Eye (tissue), 1 donor: ENCODE measurements at regions not wholly inside any gene's neighbourhood (a gene's known extent, or its start where the extent isn't known, plus 50 kb on each side); places are given as distances from the start of the nearest gene placed in this dataset.

Experiments used
- DNase-seq: peaks from one replicate; pipeline ENCODE4 v3.0.0-alpha.2; 2015

DNA sequence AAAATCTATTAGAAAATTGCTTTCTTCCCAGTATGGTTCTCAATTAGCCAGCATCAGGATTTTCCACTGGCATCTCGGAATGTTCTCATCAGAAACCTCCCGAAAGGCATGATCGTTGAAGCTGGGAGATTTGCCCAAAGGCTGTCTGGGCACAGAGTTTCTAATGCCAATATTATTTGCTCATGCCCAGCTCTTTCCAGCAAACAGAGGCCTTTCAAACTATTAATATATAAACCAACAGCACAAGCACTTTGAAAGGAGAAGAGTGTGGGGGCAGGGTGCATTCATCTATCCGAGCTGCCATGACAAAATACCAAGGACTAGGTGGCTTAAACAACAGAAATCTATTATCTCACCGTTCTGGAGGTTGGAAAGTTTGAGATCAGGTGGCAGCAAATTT, 88.3 kb upstream of the MSX1 start:
- no peak for DNase-seq

DNA sequence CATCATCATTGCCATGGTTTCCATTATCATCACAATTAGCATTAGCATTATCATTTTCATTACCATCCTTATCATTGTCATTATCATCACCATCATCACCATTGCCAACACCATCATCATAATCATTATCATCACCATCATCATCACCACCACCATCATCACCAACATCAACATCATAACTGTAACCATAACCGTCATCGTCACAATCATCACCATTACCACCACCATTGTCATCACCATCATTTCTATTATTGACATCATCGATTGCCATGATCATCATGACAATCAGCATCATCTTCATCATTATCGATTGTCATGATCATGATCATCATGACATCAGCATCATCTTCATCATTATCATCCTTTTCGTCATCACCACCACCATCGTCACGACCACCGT, 88.9 kb upstream of the MSX1 start:
- no peak for DNase-seq

- DNase-seq = no peak
Observed at GRCh38 chr4:4766564-4766963, 92.9 kb upstream of the MSX1 start.

GRCh38 chr4:4765811-4766210, 93.7 kb upstream of the MSX1 start:
- DNase-seq = no peak

DNA sequence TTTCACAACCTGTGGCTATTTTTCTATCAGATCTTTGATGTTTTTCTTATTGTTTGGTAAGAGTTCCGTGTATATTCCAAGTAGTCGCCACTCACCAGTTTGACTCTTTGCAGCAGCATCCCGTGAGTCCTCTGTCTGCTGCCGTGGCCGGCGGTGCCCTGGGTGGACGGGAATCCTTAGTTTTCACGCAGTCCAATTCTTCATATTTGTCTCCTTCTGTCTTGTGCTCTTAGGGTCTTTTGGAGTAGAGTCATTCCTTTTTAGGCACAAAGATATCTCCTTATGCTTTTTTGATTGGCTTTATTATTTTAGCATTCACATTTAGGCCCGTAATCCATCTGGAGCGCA, 94.9 kb upstream of the MSX1 start:
- no peak for DNase-seq

GRCh38 chr4:4763822-4764557, 95.5 kb upstream of the MSX1 start:
- no peak for DNase-seq

- peak; percentile 74 for DNase-seq
Observed at GRCh38 chr4:4762909-4763821, 96.3 kb upstream of the MSX1 start.

DNA sequence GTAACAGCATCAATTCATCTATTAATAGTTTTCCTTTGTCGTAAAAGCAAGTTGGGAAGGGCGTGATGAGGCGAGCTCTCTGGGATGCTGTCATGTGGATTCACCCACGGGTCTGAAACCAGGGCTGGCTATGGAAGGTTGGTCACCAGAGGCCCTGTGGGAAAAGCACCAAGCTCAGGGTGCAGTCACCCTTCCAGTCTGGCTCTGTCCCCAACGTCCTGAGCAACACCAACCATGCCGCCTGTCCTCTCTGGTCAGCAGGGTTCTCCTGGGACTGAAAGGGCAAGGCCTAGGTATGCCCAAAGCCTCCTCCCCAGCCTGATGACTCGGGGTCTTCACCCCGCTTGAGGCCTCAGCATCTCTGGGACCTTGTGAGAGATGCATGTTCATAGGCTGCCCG, 97.2 kb upstream of the MSX1 start:
- no peak for DNase-seq

GRCh38 chr4:4761128-4761982, 98.1 kb upstream of the MSX1 start:
- peak; percentile 61 for DNase-seq

GRCh38 chr4:4759883-4760282, 99.6 kb upstream of the MSX1 start:
- no peak for DNase-seq

DNA sequence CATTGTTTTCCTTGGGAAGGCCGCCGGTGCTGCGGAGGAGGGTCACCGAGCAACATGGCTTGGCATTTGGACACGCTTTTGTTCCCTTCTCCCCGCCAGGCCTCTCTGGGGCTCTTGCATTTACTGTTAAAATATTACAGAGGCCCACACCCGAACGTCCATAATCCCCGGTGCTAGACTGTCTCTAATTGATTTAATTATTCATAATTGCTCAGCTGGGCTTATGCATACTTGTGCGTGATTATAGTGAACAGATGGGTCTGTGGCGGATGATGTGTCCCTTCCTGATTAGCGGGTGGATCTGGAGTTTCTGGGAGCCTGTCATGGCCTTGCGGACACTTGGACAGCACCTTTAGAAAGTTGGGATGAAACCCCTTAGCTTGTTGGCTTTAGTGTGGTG, 100.2 kb upstream of the MSX1 start:
- DNase-seq = no peak

GRCh38 chr4:4758681-4759080, 100.8 kb upstream of the MSX1 start:
- DNase-seq = no peak

DNA sequence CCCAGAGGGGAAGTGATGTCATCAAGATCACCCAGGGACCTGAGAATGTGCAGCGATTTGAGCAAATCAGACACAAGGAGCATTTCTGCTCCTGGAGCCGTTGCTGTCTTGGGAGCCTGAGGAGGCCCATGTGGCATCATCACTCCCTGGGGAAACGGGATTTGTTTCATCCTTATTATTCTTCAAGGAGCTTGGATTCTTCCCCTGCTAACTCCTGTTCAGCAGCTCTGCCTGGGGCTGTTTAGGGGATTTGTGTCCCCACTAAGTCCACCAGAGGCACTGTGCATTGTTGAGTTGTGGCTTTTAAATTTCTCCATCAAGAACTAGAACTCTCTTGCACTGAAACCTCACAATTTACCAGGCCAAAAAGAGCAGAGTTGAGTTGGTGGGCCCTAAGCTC, 104.2 kb upstream of the MSX1 start:
- DNase-seq = no peak

GRCh38 chr4:4754641-4755040, 104.8 kb upstream of the MSX1 start:
- no peak for DNase-seq

DNA sequence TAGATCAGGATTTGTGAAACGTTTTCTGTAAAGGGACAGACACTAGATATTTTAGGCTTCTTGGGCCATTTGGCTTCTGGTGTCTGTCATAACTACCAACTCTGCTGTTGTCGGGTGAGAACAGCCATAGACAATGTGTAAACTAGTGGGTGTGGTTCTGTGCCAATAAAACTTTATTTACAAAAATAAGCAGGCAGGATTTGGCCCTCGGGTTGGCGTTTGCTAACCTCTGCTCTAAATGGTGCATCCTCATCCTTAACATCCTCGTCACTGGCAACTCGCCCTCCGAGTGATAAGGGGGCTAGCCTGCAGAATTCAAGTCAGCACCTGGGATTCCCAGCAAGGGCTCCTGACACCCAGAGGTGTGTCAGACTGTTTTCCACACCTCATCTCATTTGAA, 105.8 kb upstream of the MSX1 start:
- no peak for DNase-seq

DNA sequence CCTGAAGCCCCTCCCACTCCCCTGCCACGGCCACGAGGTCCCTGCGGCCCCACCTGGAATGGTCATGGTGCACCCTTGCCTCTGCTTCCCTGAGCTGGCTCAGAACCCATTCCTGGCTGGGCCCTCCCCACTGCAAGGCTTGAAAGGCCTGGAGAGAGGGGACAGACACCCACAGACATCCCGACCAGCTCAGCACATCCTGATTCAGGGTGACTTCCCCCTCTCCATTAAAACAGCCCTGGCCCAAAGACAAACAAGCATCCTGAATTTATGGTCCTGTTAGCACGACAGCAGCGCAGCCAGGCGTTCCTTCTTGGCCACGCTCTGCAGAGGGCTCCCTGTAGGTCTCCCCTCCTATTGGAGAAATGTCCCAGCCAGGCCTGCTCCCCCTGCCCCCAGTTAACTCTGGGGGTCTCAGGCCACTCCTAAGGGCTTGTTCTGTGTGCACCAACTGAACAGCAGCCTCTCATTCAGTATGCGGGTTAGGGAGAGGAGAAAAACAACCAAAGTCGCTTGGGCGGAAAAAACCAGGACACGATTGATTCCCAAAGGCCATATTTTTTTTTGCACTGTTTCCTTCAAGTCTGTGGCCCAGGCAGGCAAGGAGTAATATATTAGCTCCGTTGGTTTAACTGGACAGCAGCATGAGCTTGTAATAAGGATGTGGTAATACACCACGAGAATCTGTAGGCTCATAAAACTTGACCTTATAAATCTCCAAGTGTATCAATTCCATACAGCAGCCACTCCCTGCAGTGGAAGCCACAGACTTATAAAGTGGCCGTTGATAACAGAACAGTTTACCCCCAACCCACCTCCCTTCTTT, 106.7 kb upstream of the MSX1 start:
- peak; percentile 51 for DNase-seq

DNA sequence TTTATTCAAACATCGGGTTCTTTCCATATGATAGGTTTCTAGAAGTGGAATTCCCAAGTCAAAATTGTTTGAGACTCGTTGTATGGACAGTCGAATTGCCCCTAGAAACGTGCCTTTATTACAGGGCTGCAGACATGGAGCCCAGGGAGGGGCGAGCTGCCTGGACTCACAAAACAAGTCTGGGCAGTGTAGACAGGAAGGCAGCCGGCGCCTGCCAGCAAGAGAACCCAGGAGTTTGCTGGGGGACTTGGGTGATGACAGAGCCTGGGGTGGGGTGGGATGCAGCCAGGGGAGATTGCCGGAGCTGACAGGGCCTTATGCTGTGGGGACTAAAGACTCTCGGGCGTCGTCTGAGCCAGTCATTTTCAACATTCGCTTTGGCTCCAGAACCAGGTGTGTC, 107.4 kb upstream of the MSX1 start:
- no peak for DNase-seq

GRCh38 chr4:4750187-4750586, 109.3 kb upstream of the MSX1 start:
- DNase-seq = no peak

- no peak for DNase-seq
Observed at GRCh38 chr4:4749137-4749536, 110.3 kb upstream of the MSX1 start.

GRCh38 chr4:4746444-4746843, 113.0 kb upstream of the MSX1 start:
- DNase-seq = no peak

DNA sequence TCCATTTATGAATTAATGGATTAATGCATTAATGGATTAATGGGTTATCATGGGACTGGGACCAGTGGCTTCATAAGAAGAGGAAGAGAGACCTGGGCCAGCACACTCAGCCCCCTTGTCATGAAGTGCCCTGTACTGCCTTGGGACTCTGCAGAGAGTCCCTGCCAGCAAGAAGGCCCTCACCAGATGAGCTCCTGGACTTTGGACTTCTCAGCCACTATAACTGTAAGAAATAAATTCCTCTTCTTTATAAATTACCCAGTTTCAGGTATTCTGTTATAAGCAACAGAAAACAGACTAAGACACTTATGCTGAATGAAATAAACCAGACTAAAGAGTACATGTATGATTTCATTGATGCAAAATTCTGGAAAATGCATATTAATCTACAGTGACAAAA, 119.4 kb upstream of the MSX1 start:
- no peak for DNase-seq

- peak; percentile 71 for DNase-seq
Observed at GRCh38 chr4:4735870-4736269, 123.6 kb upstream of the MSX1 start.
